ENCODE measurements at regions not wholly inside any gene's neighbourhood (a gene's known extent, or its start where the extent isn't known, plus 50 kb on each side); places are given as distances from the start of the nearest gene placed in this dataset.

DNA sequence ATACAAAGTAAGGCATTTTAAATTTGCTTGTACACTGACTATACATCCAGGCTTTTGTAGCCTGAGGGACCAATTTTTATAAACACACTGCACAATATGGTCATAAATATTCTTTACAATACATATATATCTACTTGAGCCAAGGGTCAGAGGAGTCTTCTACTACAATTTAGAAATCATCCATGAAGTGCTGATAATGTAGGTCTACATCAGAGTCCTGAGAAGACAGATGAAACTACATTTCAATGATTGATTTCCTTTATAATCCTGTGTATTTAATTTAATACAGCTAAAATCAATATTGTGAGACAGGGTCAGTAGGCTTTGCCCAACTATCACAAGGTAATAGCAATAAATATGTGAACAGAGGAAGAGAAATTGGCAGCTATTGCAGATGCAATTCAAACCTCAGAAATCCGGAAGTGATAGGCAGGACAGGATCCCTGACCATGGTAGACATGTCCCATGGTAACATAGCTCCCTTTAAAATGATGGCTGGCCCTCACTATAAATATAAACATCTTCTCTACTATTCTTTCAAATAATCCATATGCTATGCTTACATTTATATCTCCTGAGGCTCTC, 318.0 kb upstream of the POT1 start:
- H3K4me3 ChIP-seq, result no peak overlapping the region
- DNase-seq (no peak), ATAC-seq (no peak)
- H3K4me1 ChIP-seq (ENCODE audit: low read depth), result no peaks in the 10 kb centered on the region
- TF ChIP-seq CTCF (IDR thresholded peaks at IDR 0.05), result no peak
- no peaks in the 10 kb centered on the region for H3K36me3 ChIP-seq (ENCODE audit: low read depth)
- H3K9me3 ChIP-seq, result peaks cover 3% of the 10 kb centered on the region
- intact Hi-C loops (cut with DNase I, micrococcal nuclease), result no loop called here

DNA sequence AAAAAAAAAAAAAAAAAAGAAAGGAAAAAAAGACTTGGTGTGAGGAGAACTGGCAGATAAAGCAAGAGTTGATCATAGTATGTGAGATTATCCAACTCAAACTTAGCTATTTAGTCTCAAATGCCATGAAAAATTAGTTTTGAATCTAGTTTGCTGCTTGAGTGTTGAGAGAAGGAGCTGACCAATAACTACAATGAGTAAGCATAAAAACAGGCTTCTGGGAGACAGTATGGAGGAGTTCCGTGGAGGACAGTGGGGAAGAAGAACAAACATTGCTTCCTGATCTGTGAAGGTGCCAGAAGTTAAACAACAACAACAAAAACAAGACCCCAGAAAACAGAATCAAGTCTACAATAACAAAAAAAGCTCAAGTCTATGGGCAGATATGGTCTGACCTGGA, 317.1 kb upstream of the POT1 start:
- no peak for TF ChIP-seq CTCF (IDR thresholded peaks at IDR 0.05)
- intact Hi-C loops (cut with DNase I, micrococcal nuclease), result no loop called here
- DNase-seq (no peak), ATAC-seq (no peak)
- no peaks in the 10 kb centered on the region for H3K36me3 ChIP-seq (ENCODE audit: low read depth)
- H3K4me3 ChIP-seq, result no peak overlapping the region
- peaks cover 3% of the 10 kb centered on the region for H3K9me3 ChIP-seq
- no peaks in the 10 kb centered on the region for H3K4me1 ChIP-seq (ENCODE audit: low read depth)

DNA sequence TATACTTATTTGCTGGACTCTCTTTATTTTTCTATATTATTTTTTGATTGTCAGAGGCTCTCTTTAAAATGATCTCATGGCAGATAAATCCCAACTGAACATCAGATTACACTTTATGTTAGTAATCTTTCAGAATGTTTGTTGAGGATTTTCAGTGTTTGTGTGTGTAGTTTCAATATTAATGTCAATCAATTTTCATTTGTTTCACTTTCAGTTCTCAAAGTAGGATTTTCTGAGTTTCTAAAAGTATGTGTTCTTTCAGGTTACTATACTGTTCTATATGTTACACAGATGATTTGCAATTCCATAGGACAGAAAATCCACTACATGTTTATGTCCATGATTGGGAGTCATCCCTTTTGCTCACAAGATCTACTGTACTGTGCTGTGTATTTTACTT, 311.9 kb upstream of the POT1 start:
- peaks cover 7% of the 10 kb centered on the region for H3K9me3 ChIP-seq
- no peak for DNase-seq
- TF ChIP-seq CTCF (IDR thresholded peaks at IDR 0.05), result no peak
- no peak overlapping the region for H3K4me3 ChIP-seq
- no peaks in the 10 kb centered on the region for H3K4me1 ChIP-seq (ENCODE audit: low read depth)
- intact Hi-C loops (cut with DNase I, micrococcal nuclease), result no loop called here
- no peak for ATAC-seq
- H3K36me3 ChIP-seq (ENCODE audit: low read depth), result no peaks in the 10 kb centered on the region

- DNase-seq (no peak), ATAC-seq (no peak)
- no peak overlapping the region for H3K4me3 ChIP-seq
Measured at GRCh38 chr7:125222596-125222995, 293.0 kb upstream of the POT1 start.

GRCh38 chr7:125218076-125218475, 288.5 kb upstream of the POT1 start:
- H3K9me3 ChIP-seq, result peaks cover 19% of the 10 kb centered on the region
- TF ChIP-seq CTCF (IDR thresholded peaks at IDR 0.05), result no peak
- intact Hi-C loops (cut with DNase I, micrococcal nuclease), result no loop called here
- DNase-seq (no peak), ATAC-seq (no peak)
- no peaks in the 10 kb centered on the region for H3K4me1 ChIP-seq (ENCODE audit: low read depth)
- H3K4me3 ChIP-seq, result no peak overlapping the region
- no peaks in the 10 kb centered on the region for H3K36me3 ChIP-seq (ENCODE audit: low read depth)

More at GRCh38 chr7:125222596-125222995, 293.0 kb upstream of the POT1 start:
- H3K36me3 ChIP-seq (ENCODE audit: low read depth), result no peaks in the 10 kb centered on the region
- peaks cover 16% of the 10 kb centered on the region for H3K9me3 ChIP-seq
- H3K4me1 ChIP-seq (ENCODE audit: low read depth), result no peaks in the 10 kb centered on the region
- intact Hi-C loops (cut with DNase I, micrococcal nuclease), result no loop called here
- TF ChIP-seq CTCF (IDR thresholded peaks at IDR 0.05), result no peak

DNA sequence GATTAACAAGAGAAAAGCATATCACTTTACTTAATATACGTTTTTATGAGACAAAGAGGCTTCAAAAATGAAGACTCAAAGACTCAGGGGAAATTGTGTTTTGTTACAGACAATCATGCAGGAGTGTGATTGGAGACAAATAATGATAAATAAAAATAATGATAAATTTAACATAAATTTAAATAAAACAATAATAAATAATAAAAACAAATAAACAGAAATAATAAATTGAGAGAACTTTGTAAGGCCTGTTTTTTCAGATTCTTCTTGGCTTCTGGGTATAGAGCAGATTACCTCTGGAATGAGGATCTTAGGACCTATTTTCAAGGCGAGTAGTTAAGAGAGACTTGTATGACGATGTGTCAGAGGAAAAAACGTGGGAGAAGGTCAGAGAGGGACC, 271.4 kb upstream of the POT1 start:
- H3K4me1 ChIP-seq (ENCODE audit: low read depth), result no peaks in the 10 kb centered on the region
- H3K4me3 ChIP-seq, result no peak overlapping the region
- DNase-seq, result no peak
- H3K9me3 ChIP-seq, result no peaks in the 10 kb centered on the region
- intact Hi-C loops (cut with DNase I, micrococcal nuclease), result no loop called here
- TF ChIP-seq CTCF (IDR thresholded peaks at IDR 0.05), result no peak
- H3K36me3 ChIP-seq (ENCODE audit: low read depth), result no peaks in the 10 kb centered on the region
- no peak for ATAC-seq

All from mucosa of descending colon (tissue), 3 donors.